Gastroesophageal sphincter (tissue), 3 donors: ENCODE measurements at regions not wholly inside any gene's neighbourhood (a gene's known extent, or its start where the extent isn't known, plus 50 kb on each side); places are given as distances from the start of the nearest gene placed in this dataset.

Experiments
- EP300 ChIP-seq: sonication (generic); formaldehyde crosslinking; IDR thresholded peaks from one replicate; pipeline ENCODE4 v1.6.1; 2017; ENCODE audit warnings: antibody characterized with exemption, mild to moderate bottlenecking
- POLR2A ChIP-seq, 2 donors: fragments of 450-650 bp; IDR thresholded peaks; one replicate each; pipeline ENCODE4 v1.6.1; 2017; ENCODE audit warnings: antibody characterized with exemption in 2 of 2, mild to moderate bottlenecking in 2 of 2, moderate library complexity in 1 of 2
- TF ChIP-seq, protein P1 (sequence below), 4 experiments: fragments of 200-600 bp in 2 of 4; fragments of 450-650 bp in 2 of 4; sonication (generic) in 1 of 4; IDR thresholded peaks; one replicate each; pipeline ENCODE4 v1.5.1; 2017 to 2019; ENCODE audit warnings: antibody characterized with exemption in 4 of 4, mild to moderate bottlenecking in 2 of 4, moderate library complexity in 2 of 4

- TF ChIP-seq EP300, result no peak
- TF ChIP-seq POLR2A (IDR thresholded peaks at IDR 0.05), result no peak
- TF ChIP-seq, protein P1, sequence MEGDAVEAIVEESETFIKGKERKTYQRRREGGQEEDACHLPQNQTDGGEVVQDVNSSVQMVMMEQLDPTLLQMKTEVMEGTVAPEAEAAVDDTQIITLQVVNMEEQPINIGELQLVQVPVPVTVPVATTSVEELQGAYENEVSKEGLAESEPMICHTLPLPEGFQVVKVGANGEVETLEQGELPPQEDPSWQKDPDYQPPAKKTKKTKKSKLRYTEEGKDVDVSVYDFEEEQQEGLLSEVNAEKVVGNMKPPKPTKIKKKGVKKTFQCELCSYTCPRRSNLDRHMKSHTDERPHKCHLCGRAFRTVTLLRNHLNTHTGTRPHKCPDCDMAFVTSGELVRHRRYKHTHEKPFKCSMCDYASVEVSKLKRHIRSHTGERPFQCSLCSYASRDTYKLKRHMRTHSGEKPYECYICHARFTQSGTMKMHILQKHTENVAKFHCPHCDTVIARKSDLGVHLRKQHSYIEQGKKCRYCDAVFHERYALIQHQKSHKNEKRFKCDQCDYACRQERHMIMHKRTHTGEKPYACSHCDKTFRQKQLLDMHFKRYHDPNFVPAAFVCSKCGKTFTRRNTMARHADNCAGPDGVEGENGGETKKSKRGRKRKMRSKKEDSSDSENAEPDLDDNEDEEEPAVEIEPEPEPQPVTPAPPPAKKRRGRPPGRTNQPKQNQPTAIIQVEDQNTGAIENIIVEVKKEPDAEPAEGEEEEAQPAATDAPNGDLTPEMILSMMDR (IDR thresholded peaks at IDR 0.05), result no peak
These were observed 342.5 kb upstream of the C16orf82 start for GRCh38 chr16:26724189-26724588.
